ENCODE measurements at regions not wholly inside any gene's neighbourhood (a gene's known extent, or its start where the extent isn't known, plus 50 kb on each side); places are given as distances from the start of the nearest gene placed in this dataset.

DNA sequence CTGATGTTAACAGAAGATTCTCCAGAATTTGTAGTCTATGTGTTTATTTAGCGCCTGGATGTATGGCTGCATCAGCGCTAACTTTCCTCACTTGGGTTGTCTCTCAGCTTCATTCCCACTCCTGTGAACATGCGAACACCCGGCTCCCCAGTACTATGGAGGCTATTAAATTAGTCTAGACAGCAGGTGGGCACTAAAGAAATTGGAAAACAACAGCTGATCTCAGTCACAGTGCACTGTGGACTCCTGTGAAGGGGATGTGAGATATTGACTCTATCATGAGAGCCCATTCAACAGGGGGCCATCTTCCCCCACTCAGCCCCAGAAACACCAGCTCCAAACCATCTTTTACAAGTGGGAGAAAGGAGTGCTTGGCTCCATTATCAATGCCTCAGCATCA, 471.0 kb downstream of the KDM4C start:
- TF ChIP-seq PHF8 (conservative IDR thresholded peaks at IDR 0.05; ENCODE audit: low read depth, low read length), result no peak
- no peak for TF ChIP-seq CREB1 (IDR thresholded peaks at IDR 0.05)
- no peak for TF ChIP-seq MAFK (IDR thresholded peaks at IDR 0.05; ENCODE audit: low read depth, low read length)
- TF ChIP-seq EZH2 (IDR thresholded peaks at IDR 0.05; ENCODE audit: low read depth, low read length, severe bottlenecking), result no peak
- TF ChIP-seq KDM1A (IDR thresholded peaks at IDR 0.05; ENCODE audit: borderline replicate concordance, low read length), result no peak
- TF ChIP-seq TBP (IDR thresholded peaks at IDR 0.05; ENCODE audit: low read depth, low read length), result no peak

More for the DNA sequence above, 471.0 kb downstream of the KDM4C start:
- no peak overlapping the region for H3K4ac ChIP-seq (replicated peaks; ENCODE audit: insufficient read length, low read depth, low read length)
- H3K9me3 ChIP-seq (ENCODE audit: insufficient read depth in 2 of 2, low read depth in 1 of 2, low read length in 1 of 2), result no peaks in the 10 kb centered on the region
- no peak overlapping the region for H3K56ac ChIP-seq (replicated peaks; ENCODE audit: insufficient read length, low read depth, low read length)
- WGBS, 2 experiments (ENCODE audit: extremely low coverage in 1 of 2, insufficient coverage in 1 of 2, insufficient read length in 1 of 2, insufficient replicate concordance in 2 of 2, low coverage in 1 of 2, low lambda C conversion rate in 2 of 2, missing lambda C conversion rate in 1 of 2), result 92% methylated on average over 4 of the region's 4 CpGs; no CpG with 5 or more reads in 1 of the 2 experiments
- no peak overlapping the region for H3K18ac ChIP-seq (ENCODE audit: extremely low read depth, low read length)
- H3K23ac ChIP-seq (ENCODE audit: insufficient read length), result no peak overlapping the region
- no peak overlapping the region for H2AFZ ChIP-seq (ENCODE audit: low read length)
- no peak overlapping the region for H3K9ac ChIP-seq (replicated peaks in 1 of 4; ENCODE audit: extremely low read depth in 1 of 4, low read depth in 3 of 4, low read length in 3 of 4)
- no peak overlapping the region for H4K91ac ChIP-seq (replicated peaks; ENCODE audit: insufficient read length, low read length)
- no peak overlapping the region for H3K27ac ChIP-seq (ENCODE audit: low read depth, low read length)
- no peak overlapping the region for H3K4me3 ChIP-seq (ENCODE audit: extremely low read depth in 1 of 4, insufficient read depth in 2 of 4, low read depth in 3 of 4, low read length in 4 of 4)
- no peak overlapping the region for H3K4me2 ChIP-seq (ENCODE audit: insufficient read depth in 1 of 2, low read depth in 2 of 2, low read length in 2 of 2)
- H2BK12ac ChIP-seq (ENCODE audit: low read depth, low read length), result no peak overlapping the region
- no peak for FAIRE-seq
- no peak overlapping the region for H4K5ac ChIP-seq (ENCODE audit: insufficient read length, low read depth, low read length)
- no peak overlapping the region for H2BK5ac ChIP-seq (ENCODE audit: low read depth, low read length)
- POLR2A ChIA-PET (ENCODE audit: partially characterized antibody), result no interaction called here
- no peak overlapping the region for H3K14ac ChIP-seq (ENCODE audit: insufficient read length)
- no peaks in the 10 kb centered on the region for H3K27me3 ChIP-seq (replicated peaks in 1 of 4; ENCODE audit: control insufficient read depth in 3 of 4, extremely low read depth in 1 of 4, insufficient read depth in 3 of 4, low read length in 3 of 4)
- H2AK5ac ChIP-seq (ENCODE audit: low read depth, low read length), result no peak overlapping the region
- H3K36me3 ChIP-seq (ENCODE audit: control insufficient read depth in 2 of 4, insufficient read depth in 4 of 4, low read length in 3 of 4), result no peaks in the 10 kb centered on the region
- no peak overlapping the region for H2BK20ac ChIP-seq (ENCODE audit: low read length)
- CTCF ChIA-PET (ENCODE audit: partially characterized antibody), result interaction anchor here (0.6 to 1.9 kb wide), 10 partner anchors 9 to 401 kb away, joined by 3 to 10 read pairs (median 3); no protein-coding TSS in a partner anchor
- no peak overlapping the region for H2BK120ac ChIP-seq (replicated peaks; ENCODE audit: low read depth, low read length)
- H3K23me2 ChIP-seq (ENCODE audit: low read depth, low read length), result no peaks in the 10 kb centered on the region; the same call in 1 of the 2 replicates
- H3K79me2 ChIP-seq (ENCODE audit: control insufficient read depth in 1 of 2, insufficient read depth in 2 of 2, low read length in 2 of 2), result no peaks in the 10 kb centered on the region
- no peaks in the 10 kb centered on the region for H4K20me1 ChIP-seq (replicated peaks in 1 of 2; ENCODE audit: control insufficient read depth in 1 of 2, insufficient read depth in 2 of 2, low read length in 2 of 2)
- H2BK15ac ChIP-seq (ENCODE audit: low read length), result no peak overlapping the region
- H3K79me1 ChIP-seq (ENCODE audit: low read depth, low read length), result no peaks in the 10 kb centered on the region
- H3K4me1 ChIP-seq (replicated peaks in 1 of 4; ENCODE audit: control insufficient read depth in 3 of 4, insufficient read depth in 4 of 4, low read length in 3 of 4), result peaks cover 0 to 4% (median 0%) of the 10 kb centered on the region in 4 experiments; a peak in 3 of 7 replicates
- DNase-seq (ENCODE audit: low read depth in 1 of 2, low spot score in 2 of 2), result no peak
- H4K8ac ChIP-seq (ENCODE audit: extremely low read depth, insufficient read depth, low read length), result no peak overlapping the region

All from H1 (cell line).